ENCODE measurements at regions not wholly inside any gene's neighbourhood (a gene's known extent, or its start where the extent isn't known, plus 50 kb on each side); places are given as distances from the start of the nearest gene placed in this dataset.

GRCh38 chr12:45540661-45541341, 188.7 kb upstream of the ARID2 start:
- H3K4me3 Mint-ChIP-seq, result no peak overlapping the region
- no peaks in the 10 kb centered on the region for H3K9me3 Mint-ChIP-seq
- no peaks in the 10 kb centered on the region for H3K4me1 Mint-ChIP-seq
- H3K27ac Mint-ChIP-seq, result no peak overlapping the region
- no peaks in the 10 kb centered on the region for H3K36me3 Mint-ChIP-seq
- no peaks in the 10 kb centered on the region for H3K27me3 Mint-ChIP-seq

GRCh38 chr12:45543887-45544286, 185.6 kb upstream of the ARID2 start:
- Mint-ChIP-seq H3K4me3 (no peak overlapping the region), H3K27ac (no peak overlapping the region), H3K9me3 (no peaks in the 10 kb centered on the region), H3K27me3 (peaks cover 1% of the 10 kb centered on the region), H3K36me3 (no peaks in the 10 kb centered on the region), H3K4me1 (no peaks in the 10 kb centered on the region)

- Mint-ChIP-seq H3K27ac (no peak overlapping the region), H3K27me3 (peaks cover 1% of the 10 kb centered on the region), H3K4me1 (no peaks in the 10 kb centered on the region), H3K36me3 (no peaks in the 10 kb centered on the region), H3K9me3 (no peaks in the 10 kb centered on the region), H3K4me3 (no peak overlapping the region)
Observed at GRCh38 chr12:45546545-45546944, 183.0 kb upstream of the ARID2 start.

GRCh38 chr12:45547132-45547531, 182.4 kb upstream of the ARID2 start:
- no peak overlapping the region for H3K4me3 Mint-ChIP-seq
- H3K27ac Mint-ChIP-seq, result no peak overlapping the region
- no peaks in the 10 kb centered on the region for H3K4me1 Mint-ChIP-seq
- no peaks in the 10 kb centered on the region for H3K9me3 Mint-ChIP-seq
- peaks cover 1% of the 10 kb centered on the region for H3K27me3 Mint-ChIP-seq
- no peaks in the 10 kb centered on the region for H3K36me3 Mint-ChIP-seq

GRCh38 chr12:45547822-45548221, 181.7 kb upstream of the ARID2 start:
- peaks cover 1% of the 10 kb centered on the region for H3K27me3 Mint-ChIP-seq
- H3K9me3 Mint-ChIP-seq, result no peaks in the 10 kb centered on the region
- H3K27ac Mint-ChIP-seq, result no peak overlapping the region
- no peak overlapping the region for H3K4me3 Mint-ChIP-seq
- no peaks in the 10 kb centered on the region for H3K36me3 Mint-ChIP-seq
- no peaks in the 10 kb centered on the region for H3K4me1 Mint-ChIP-seq

GRCh38 chr12:45548426-45548825, 181.1 kb upstream of the ARID2 start:
- no peaks in the 10 kb centered on the region for H3K36me3 Mint-ChIP-seq
- H3K4me1 Mint-ChIP-seq, result no peaks in the 10 kb centered on the region
- peaks cover 1% of the 10 kb centered on the region for H3K27me3 Mint-ChIP-seq
- no peak overlapping the region for H3K4me3 Mint-ChIP-seq
- H3K9me3 Mint-ChIP-seq, result no peaks in the 10 kb centered on the region
- H3K27ac Mint-ChIP-seq, result no peak overlapping the region

DNA sequence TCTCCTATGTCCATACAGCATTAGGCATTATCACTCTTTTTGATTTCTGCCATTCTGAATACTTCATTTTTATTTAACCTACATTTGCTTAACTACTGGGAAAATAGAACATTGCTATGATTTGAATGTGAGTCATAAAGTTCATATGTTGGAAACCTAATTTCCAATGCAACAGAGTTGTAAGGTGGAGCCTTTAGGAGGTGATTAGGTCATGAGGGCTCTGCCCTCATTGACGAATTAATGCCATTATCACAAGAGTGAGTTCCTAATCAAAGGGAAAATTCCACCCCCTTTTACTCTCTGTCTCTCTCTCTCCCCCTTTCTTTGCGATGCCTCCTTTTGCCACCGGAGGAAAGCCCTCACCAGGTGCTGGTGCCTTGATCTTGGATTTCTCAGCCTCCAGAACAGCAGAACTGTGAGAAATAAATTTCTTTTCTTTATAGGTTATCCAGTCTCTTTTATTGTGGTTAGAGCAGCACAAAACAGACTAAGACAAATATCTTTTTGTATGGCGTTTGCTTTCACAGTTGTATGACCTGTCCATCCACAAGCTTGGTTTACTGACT, 180.1 kb upstream of the ARID2 start:
- no peak overlapping the region for H3K27ac Mint-ChIP-seq
- peaks cover 1% of the 10 kb centered on the region for H3K27me3 Mint-ChIP-seq
- H3K36me3 Mint-ChIP-seq, result no peaks in the 10 kb centered on the region
- H3K9me3 Mint-ChIP-seq, result no peaks in the 10 kb centered on the region
- H3K4me1 Mint-ChIP-seq, result no peaks in the 10 kb centered on the region
- H3K4me3 Mint-ChIP-seq, result no peak overlapping the region

DNA sequence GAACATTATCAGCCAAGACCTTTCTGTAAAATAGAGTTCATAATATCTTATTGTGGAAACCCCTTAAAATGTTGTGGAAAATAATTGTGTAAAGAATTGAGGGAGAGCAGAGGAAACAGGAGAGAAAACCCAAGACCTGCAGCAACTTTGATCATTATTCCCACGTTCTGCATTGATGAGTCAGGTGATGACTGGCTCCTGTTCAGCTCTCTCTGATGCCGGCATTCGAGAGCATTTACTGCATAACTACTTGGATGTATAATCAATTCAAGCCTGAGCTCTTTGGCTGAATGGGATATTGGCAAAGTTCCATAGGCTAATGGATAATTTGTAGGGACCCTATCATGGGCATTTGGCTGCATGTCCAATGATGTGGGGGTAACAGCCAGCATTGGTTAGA, 176.3 kb upstream of the ARID2 start:
- no peak overlapping the region for H3K27ac Mint-ChIP-seq
- H3K4me3 Mint-ChIP-seq, result no peak overlapping the region
- no peaks in the 10 kb centered on the region for H3K9me3 Mint-ChIP-seq
- no peaks in the 10 kb centered on the region for H3K4me1 Mint-ChIP-seq
- H3K27me3 Mint-ChIP-seq, result no peaks in the 10 kb centered on the region
- no peaks in the 10 kb centered on the region for H3K36me3 Mint-ChIP-seq

GRCh38 chr12:45557016-45557415, 172.5 kb upstream of the ARID2 start:
- Mint-ChIP-seq H3K9me3 (no peaks in the 10 kb centered on the region), H3K27ac (no peak overlapping the region), H3K27me3 (no peaks in the 10 kb centered on the region)

GRCh38 chr12:45558353-45558752, 171.2 kb upstream of the ARID2 start:
- no peaks in the 10 kb centered on the region for H3K27me3 Mint-ChIP-seq
- H3K9me3 Mint-ChIP-seq, result no peaks in the 10 kb centered on the region
- no peak overlapping the region for H3K4me3 Mint-ChIP-seq
- no peak overlapping the region for H3K27ac Mint-ChIP-seq
- H3K36me3 Mint-ChIP-seq, result no peaks in the 10 kb centered on the region
- no peaks in the 10 kb centered on the region for H3K4me1 Mint-ChIP-seq

More at GRCh38 chr12:45557016-45557415, 172.5 kb upstream of the ARID2 start:
- H3K36me3 Mint-ChIP-seq, result no peaks in the 10 kb centered on the region
- no peaks in the 10 kb centered on the region for H3K4me1 Mint-ChIP-seq
- H3K4me3 Mint-ChIP-seq, result no peak overlapping the region

DNA sequence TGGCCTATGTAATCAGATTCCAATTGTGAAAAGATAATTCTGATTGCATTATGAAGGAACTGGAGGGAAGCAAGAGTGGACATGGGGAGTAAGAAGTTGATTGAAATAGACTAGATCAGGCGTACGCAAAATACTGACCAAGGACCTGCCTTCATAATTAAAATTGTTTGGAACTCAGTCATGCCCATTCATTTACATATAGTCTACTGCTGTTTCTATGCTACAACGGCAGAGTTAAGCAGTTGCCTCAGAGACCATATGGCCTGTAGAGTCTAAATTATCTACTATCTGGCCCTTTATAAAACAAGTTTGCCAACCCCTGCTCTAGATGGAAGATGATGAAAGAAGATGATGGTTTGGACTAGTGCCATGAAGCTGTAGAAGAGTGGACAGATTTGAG, 170.0 kb upstream of the ARID2 start:
- H3K27ac Mint-ChIP-seq, result no peak overlapping the region
- no peaks in the 10 kb centered on the region for H3K4me1 Mint-ChIP-seq
- H3K4me3 Mint-ChIP-seq, result no peak overlapping the region
- H3K36me3 Mint-ChIP-seq, result no peaks in the 10 kb centered on the region
- no peaks in the 10 kb centered on the region for H3K27me3 Mint-ChIP-seq
- H3K9me3 Mint-ChIP-seq, result no peaks in the 10 kb centered on the region

DNA sequence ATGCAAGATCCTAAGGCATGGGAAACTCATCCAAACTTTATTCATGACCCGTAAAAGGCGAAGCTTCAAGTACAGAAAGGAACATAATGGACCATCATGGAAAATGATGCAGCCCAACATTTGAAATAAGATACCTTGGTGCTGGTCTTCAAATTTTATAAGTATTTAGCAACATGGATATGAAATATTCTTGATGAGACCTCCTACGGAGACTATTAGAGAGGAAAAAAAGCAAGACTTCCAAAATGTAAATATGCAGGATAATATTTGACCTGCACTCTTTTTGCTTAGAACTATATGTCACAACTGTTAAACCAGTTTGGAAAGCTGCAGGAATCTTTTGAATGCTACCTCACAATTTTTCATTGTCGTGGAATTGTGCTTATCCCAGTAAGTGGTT, 168.8 kb upstream of the ARID2 start:
- H3K9me3 Mint-ChIP-seq, result no peaks in the 10 kb centered on the region
- H3K4me1 Mint-ChIP-seq, result no peaks in the 10 kb centered on the region
- H3K27me3 Mint-ChIP-seq, result no peaks in the 10 kb centered on the region
- no peak overlapping the region for H3K27ac Mint-ChIP-seq
- no peaks in the 10 kb centered on the region for H3K36me3 Mint-ChIP-seq
- H3K4me3 Mint-ChIP-seq, result no peak overlapping the region

GRCh38 chr12:45561488-45561887, 168.0 kb upstream of the ARID2 start:
- no peaks in the 10 kb centered on the region for H3K36me3 Mint-ChIP-seq
- no peaks in the 10 kb centered on the region for H3K27me3 Mint-ChIP-seq
- no peak overlapping the region for H3K27ac Mint-ChIP-seq
- no peaks in the 10 kb centered on the region for H3K4me1 Mint-ChIP-seq
- no peak overlapping the region for H3K4me3 Mint-ChIP-seq
- H3K9me3 Mint-ChIP-seq, result no peaks in the 10 kb centered on the region

GRCh38 chr12:45565590-45565989, 163.9 kb upstream of the ARID2 start:
- Mint-ChIP-seq H3K4me1 (no peaks in the 10 kb centered on the region), H3K27me3 (no peaks in the 10 kb centered on the region), H3K4me3 (no peak overlapping the region), H3K27ac (no peak overlapping the region), H3K36me3 (no peaks in the 10 kb centered on the region), H3K9me3 (no peaks in the 10 kb centered on the region)

GRCh38 chr12:45566257-45566656, 163.2 kb upstream of the ARID2 start:
- Mint-ChIP-seq H3K27me3 (no peaks in the 10 kb centered on the region), H3K36me3 (no peaks in the 10 kb centered on the region), H3K4me3 (no peak overlapping the region), H3K27ac (no peak overlapping the region), H3K9me3 (no peaks in the 10 kb centered on the region), H3K4me1 (no peaks in the 10 kb centered on the region)

- Mint-ChIP-seq H3K9me3 (no peaks in the 10 kb centered on the region), H3K36me3 (no peaks in the 10 kb centered on the region), H3K4me3 (no peak overlapping the region)
Observed at GRCh38 chr12:45568808-45569207, 160.7 kb upstream of the ARID2 start.

GRCh38 chr12:45570501-45570900, 159.0 kb upstream of the ARID2 start:
- no peaks in the 10 kb centered on the region for H3K36me3 Mint-ChIP-seq
- no peak overlapping the region for H3K4me3 Mint-ChIP-seq
- no peaks in the 10 kb centered on the region for H3K9me3 Mint-ChIP-seq
- H3K27me3 Mint-ChIP-seq, result peaks cover 2% of the 10 kb centered on the region
- H3K4me1 Mint-ChIP-seq, result no peaks in the 10 kb centered on the region
- no peak overlapping the region for H3K27ac Mint-ChIP-seq

More at GRCh38 chr12:45568808-45569207, 160.7 kb upstream of the ARID2 start:
- no peak overlapping the region for H3K27ac Mint-ChIP-seq
- no peaks in the 10 kb centered on the region for H3K27me3 Mint-ChIP-seq
- H3K4me1 Mint-ChIP-seq, result no peaks in the 10 kb centered on the region
